A549 (cell line): ENCODE measurements at regions not wholly inside any gene's neighbourhood (a gene's known extent, or its start where the extent isn't known, plus 50 kb on each side); places are given as distances from the start of the nearest gene placed in this dataset.

Experiments used
- ATAC-seq, 2 experiments: fragments of 200-7000 bp in 1 of 2; fragments of >200 bp in 1 of 2; cut with Nextera tagmentation in 1 of 2; cut with Tn5 transposase in 1 of 2; 3 replicates each; pipeline versions ENCODE4 v1.8.0 to v1.9.1; 2018 to 2020; ENCODE audit warnings: mild to moderate bottlenecking in 1 of 2, moderate library complexity in 1 of 2
- CTCF ChIA-PET: fragments of 300-600 bp; sonication (Branson Sonifier 250); formaldehyde crosslinking; extraction: SDS; loops from one replicate; lab custom pipeline; 2021; ENCODE audit warnings: antibody characterized with exemption, inconsistent platforms; lab: Yijun Ruan, JAX
- POLR2A ChIA-PET: fragments of 350-600 bp; formaldehyde crosslinking; extraction: SDS; loops from one replicate; lab custom pipeline; 2021; ENCODE audit warnings: antibody characterized with exemption, inconsistent platforms; lab: Yijun Ruan, JAX
- DNase-seq, 2 experiments: peaks; one replicate each; pipeline versions ENCODE4 v3.0.0 to v3.0.0-alpha.2; 2011 to 2016; ENCODE audit warnings: low read depth in 1 of 2, low spot score in 1 of 2
- FAIRE-seq: peaks from 2 replicates; lab custom pipeline; 2011; peaks lifted over from hg19 to GRCh38; lab: Jason Lieb, UNC
- H3K27ac ChIP-seq, 2 experiments: fragments of >200 bp; sonication (Bioruptor Twin); formaldehyde crosslinking; 3 replicates each; pipeline ENCODE4 v1.5.1; 2016 to 2017
- H3K4me1 ChIP-seq: fragments of >200 bp; sonication (Bioruptor Twin); formaldehyde crosslinking; 3 replicates; pipeline ENCODE4 v1.6.1; 2016
- H3K4me2 ChIP-seq: fragments of >200 bp; sonication (Bioruptor Twin); formaldehyde crosslinking; 3 replicates; pipeline ENCODE4 v1.6.1; 2016
- H3K4me3 ChIP-seq: fragments of >200 bp; sonication (Bioruptor Twin); formaldehyde crosslinking; 3 replicates; pipeline ENCODE4 v1.5.1; 2016
- H3K9me3 ChIP-seq: fragments of >200 bp; sonication (Bioruptor Twin); formaldehyde crosslinking; 3 replicates; pipeline ENCODE4 v1.6.1; 2016
- ATOH8 ChIP-seq: fragments of 250-450 bp; sonication (Bioruptor Pico); IDR thresholded peaks from 2 replicates; pipeline ENCODE4 v1.5.0; 2020; ENCODE audit warnings: low read depth, mild to moderate bottlenecking, moderate library complexity
- BCL3 ChIP-seq: fragments of >200 bp; sonication (Bioruptor Twin); formaldehyde crosslinking; IDR thresholded peaks from 3 replicates; pipeline ENCODE4 v1.6.1; 2016
- CHD2 ChIP-seq: fragments of 150-350 bp; IDR thresholded peaks from 2 replicates; pipeline ENCODE4 v1.6.1; 2014; ENCODE audit warnings: low read length; ENCODE audit not compliant: partially characterized antibody
- E2F6 ChIP-seq: IDR thresholded peaks from 2 replicates; pipeline ENCODE4 v1.6.1; 2012; ENCODE audit warnings: low read depth, borderline replicate concordance
- EHF ChIP-seq: fragments of 250-450 bp; sonication (Bioruptor Pico); IDR thresholded peaks from 2 replicates; pipeline ENCODE4 v1.5.0; 2020; ENCODE audit warnings: mild to moderate bottlenecking
- EHMT2 ChIP-seq: fragments of 200-600 bp; sonication (generic); IDR thresholded peaks from 2 replicates; pipeline ENCODE4 v1.6.1; 2016; ENCODE audit warnings: antibody characterized with exemption, low read depth, mild to moderate bottlenecking, moderate library complexity
- EP300 ChIP-seq, 2 experiments: fragments of >200 bp; sonication (Bioruptor Twin); formaldehyde crosslinking; IDR thresholded peaks; 2 replicates in 1 of 2; 3 replicates in 1 of 2; pipeline ENCODE4 v1.6.1; 2016 to 2017
- FOSB ChIP-seq: fragments of 250-450 bp; sonication (Bioruptor Pico); IDR thresholded peaks from 2 replicates; pipeline ENCODE4 v1.5.0; 2020; ENCODE audit warnings: mild to moderate bottlenecking, moderate library complexity
- HEYL ChIP-seq: fragments of 250-450 bp; sonication (Bioruptor Pico); IDR thresholded peaks from 2 replicates; pipeline ENCODE4 v1.8.0; 2021; ENCODE audit warnings: mild to moderate bottlenecking, moderate library complexity
- HOXB13 ChIP-seq: fragments of 250-450 bp; sonication (Bioruptor Pico); IDR thresholded peaks from 2 replicates; pipeline ENCODE4 v1.5.0; 2020; ENCODE audit warnings: low read depth, mild to moderate bottlenecking, moderate library complexity
- KDM1A ChIP-seq: fragments of 200-600 bp; sonication (generic); IDR thresholded peaks from 2 replicates; pipeline ENCODE4 v1.6.1; 2016; ENCODE audit warnings: low read depth, mild to moderate bottlenecking
- KDM5A ChIP-seq: fragments of 200-600 bp; sonication (generic); IDR thresholded peaks from 2 replicates; pipeline ENCODE4 v1.6.1; 2016; ENCODE audit warnings: antibody characterized with exemption, mild to moderate bottlenecking
- NFE2L2 ChIP-seq: fragments of 150-350 bp; conservative IDR thresholded peaks from 2 replicates; pipeline ENCODE4 v1.6.1; 2014; ENCODE audit warnings: low read length
- NR3C1 ChIP-seq: fragments of >200 bp; sonication (Bioruptor Twin); formaldehyde crosslinking; IDR thresholded peaks from 3 replicates; pipeline ENCODE4 v1.6.1; 2017
- PBX3 ChIP-seq: IDR thresholded peaks from 2 replicates; pipeline ENCODE4 v1.6.1; 2012
- POLR2A ChIP-seq: IDR thresholded peaks from 2 replicates; pipeline ENCODE4 v1.6.1; 2012; ENCODE audit warnings: mild to moderate bottlenecking, low read length
- POLR2AphosphoS2 ChIP-seq: conservative IDR thresholded peaks from 2 replicates; pipeline ENCODE4 v1.6.1; 2012; ENCODE audit warnings: low read length, improper control_type of control experiment, inconsistent platforms
- RARB ChIP-seq: fragments of 250-450 bp; sonication (Bioruptor Pico); IDR thresholded peaks from 2 replicates; pipeline ENCODE4 v1.8.0; 2021; ENCODE audit warnings: mild to moderate bottlenecking, moderate library complexity
- RCOR1 ChIP-seq: fragments of 150-350 bp; IDR thresholded peaks from 2 replicates; pipeline ENCODE4 v1.6.1; 2014; ENCODE audit warnings: antibody characterized with exemption, low read length, low read depth
- RFX5 ChIP-seq: fragments of 450-650 bp; IDR thresholded peaks from 2 replicates; pipeline ENCODE4 v1.7.1; 2014; ENCODE audit warnings: antibody characterized with exemption, mild to moderate bottlenecking, moderate library complexity
- SMC3 ChIP-seq: fragments of >200 bp; sonication (Bioruptor Twin); formaldehyde crosslinking; IDR thresholded peaks from 3 replicates; pipeline ENCODE4 v1.6.1; 2018; ENCODE audit warnings: inconsistent platforms
- TFCP2L1 ChIP-seq: fragments of 250-450 bp; sonication (Bioruptor Pico); IDR thresholded peaks from 2 replicates; pipeline ENCODE4 v1.5.0; 2021; ENCODE audit warnings: mild to moderate bottlenecking
- TP53 ChIP-seq: fragments of 250-450 bp; sonication (Bioruptor Pico); IDR thresholded peaks from 2 replicates; pipeline ENCODE4 v1.5.0; 2021; ENCODE audit warnings: mild to moderate bottlenecking, moderate library complexity
- USF2 ChIP-seq: fragments of 450-650 bp; IDR thresholded peaks from 2 replicates; pipeline ENCODE4 v1.6.1; 2014; ENCODE audit warnings: antibody characterized with exemption
- ZNF302 ChIP-seq: fragments of 250-450 bp; sonication (Bioruptor Pico); IDR thresholded peaks from 2 replicates; pipeline ENCODE4 v1.9.0; 2021; ENCODE audit warnings: inconsistent platforms, mild to moderate bottlenecking, moderate library complexity
- WGBS: methylation state at CpG from one replicate; pipeline ENCODE4 v1.1.6; 2017; ENCODE audit errors: missing lambda C conversion rate; 5-methylcytosine and 5-hydroxymethylcytosine counted together

- ChIA-PET CTCF (no interaction called here), POLR2A (no interaction called here)
- Histone ChIP-seq H3K9me3 (no peaks in the 10 kb centered on the region), H3K27ac (peak overlapping the region in 1 of 2 experiments; percentile 10; a peak in 1 of 6 replicates), H3K4me2 (no peak overlapping the region), H3K4me1 (peaks cover 17% of the 10 kb centered on the region), H3K4me3 (no peak overlapping the region)
- DNase-seq, result no peak
- no peak for FAIRE-seq
- TF ChIP-seq SMC3, result no peak
- no peak for TF ChIP-seq EHF (CRISPR knock-in tag)
- TF ChIP-seq PBX3, result no peak
- TF ChIP-seq ZNF302 (CRISPR knock-in tag), result no peak
- no peak for TF ChIP-seq TFCP2L1
- TF ChIP-seq E2F6, result no peak
- no peak for TF ChIP-seq POLR2A
- no peak for TF ChIP-seq EHMT2
- TF ChIP-seq HEYL (CRISPR knock-in tag), result no peak
- no peak for TF ChIP-seq KDM5A
- no peak for TF ChIP-seq BCL3
- no peak for TF ChIP-seq RFX5
- TF ChIP-seq USF2, result no peak
- no peak for TF ChIP-seq HOXB13
- no peak for TF ChIP-seq POLR2AphosphoS2
- 92% methylated on average over 4 of the region's 4 CpGs for WGBS
- no peak for ATAC-seq
These were observed 134.0 kb upstream of the PHACTR1 start for GRCh38 chr6:12582421-12583110.

GRCh38 chr6:12584631-12585405, 131.7 kb upstream of the PHACTR1 start:
- DNase-seq, result no peak
- H3K4me2 ChIP-seq, result no peak overlapping the region
- POLR2A ChIA-PET, result no interaction called here
- WGBS, result 90% methylated on average over 14 of the region's 14 CpGs
- no peak for TF ChIP-seq NR3C1
- no peak for TF ChIP-seq ATOH8 (CRISPR knock-in tag)
- no peak for TF ChIP-seq POLR2A
- TF ChIP-seq TP53 (CRISPR knock-in tag), result no peak
- no peak for TF ChIP-seq USF2
- TF ChIP-seq RARB, result no peak
- no peak for TF ChIP-seq SMC3
- no peak for TF ChIP-seq ZNF302 (CRISPR knock-in tag)
- no peak for TF ChIP-seq KDM1A
- TF ChIP-seq RCOR1, result no peak
- TF ChIP-seq EP300 (IDR thresholded peaks at IDR 0.05), result no peak
- no peak for TF ChIP-seq POLR2AphosphoS2
- no peak for TF ChIP-seq NFE2L2
- no peak for TF ChIP-seq FOSB (CRISPR knock-in tag)
- no peak for TF ChIP-seq BCL3
- no peak for TF ChIP-seq CHD2
- H3K4me3 ChIP-seq, result no peak overlapping the region
- H3K9me3 ChIP-seq, result no peaks in the 10 kb centered on the region
- CTCF ChIA-PET, result no interaction called here
- H3K4me1 ChIP-seq, result 0 out of 3 replicates have a peak, but pooled peaks cover 9% of the 10 kb centered on the region
- H3K27ac ChIP-seq, result peak overlapping the region in 1 of 2 experiments; percentile 57; a peak in 1 of 6 replicates
- ATAC-seq, result no peak
- FAIRE-seq, result no peak
